Testis (tissue), 2 donors: ENCODE measurements at regions not wholly inside any gene's neighbourhood (a gene's known extent, or its start where the extent isn't known, plus 50 kb on each side); places are given as distances from the start of the nearest gene placed in this dataset.

ENCODE experiments used
- POLR2A ChIP-seq: fragments of 450-650 bp; IDR thresholded peaks from one replicate; pipeline ENCODE4 v1.6.1; 2017; ENCODE audit warnings: antibody characterized with exemption, mild to moderate bottlenecking, moderate library complexity
- TF ChIP-seq, protein P1 (sequence below), 3 experiments: fragments of 450-650 bp in 2 of 3; fragments of 200-600 bp in 1 of 3; sonication (generic) in 1 of 3; IDR thresholded peaks; one replicate each; pipeline ENCODE4 v1.5.1; 2016 to 2019; ENCODE audit warnings: antibody characterized with exemption in 3 of 3, mild to moderate bottlenecking in 2 of 3, moderate library complexity in 1 of 3

- TF ChIP-seq, protein P1, sequence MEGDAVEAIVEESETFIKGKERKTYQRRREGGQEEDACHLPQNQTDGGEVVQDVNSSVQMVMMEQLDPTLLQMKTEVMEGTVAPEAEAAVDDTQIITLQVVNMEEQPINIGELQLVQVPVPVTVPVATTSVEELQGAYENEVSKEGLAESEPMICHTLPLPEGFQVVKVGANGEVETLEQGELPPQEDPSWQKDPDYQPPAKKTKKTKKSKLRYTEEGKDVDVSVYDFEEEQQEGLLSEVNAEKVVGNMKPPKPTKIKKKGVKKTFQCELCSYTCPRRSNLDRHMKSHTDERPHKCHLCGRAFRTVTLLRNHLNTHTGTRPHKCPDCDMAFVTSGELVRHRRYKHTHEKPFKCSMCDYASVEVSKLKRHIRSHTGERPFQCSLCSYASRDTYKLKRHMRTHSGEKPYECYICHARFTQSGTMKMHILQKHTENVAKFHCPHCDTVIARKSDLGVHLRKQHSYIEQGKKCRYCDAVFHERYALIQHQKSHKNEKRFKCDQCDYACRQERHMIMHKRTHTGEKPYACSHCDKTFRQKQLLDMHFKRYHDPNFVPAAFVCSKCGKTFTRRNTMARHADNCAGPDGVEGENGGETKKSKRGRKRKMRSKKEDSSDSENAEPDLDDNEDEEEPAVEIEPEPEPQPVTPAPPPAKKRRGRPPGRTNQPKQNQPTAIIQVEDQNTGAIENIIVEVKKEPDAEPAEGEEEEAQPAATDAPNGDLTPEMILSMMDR (IDR thresholded peaks at IDR 0.05), result no peak
- no peak for TF ChIP-seq POLR2A
These were observed 205.4 kb upstream of the NFIA start for GRCh38 chr1:60876952-60877351.
